ENCODE measurements at regions not wholly inside any gene's neighbourhood (a gene's known extent, or its start where the extent isn't known, plus 50 kb on each side); places are given as distances from the start of the nearest gene placed in this dataset.

DNA sequence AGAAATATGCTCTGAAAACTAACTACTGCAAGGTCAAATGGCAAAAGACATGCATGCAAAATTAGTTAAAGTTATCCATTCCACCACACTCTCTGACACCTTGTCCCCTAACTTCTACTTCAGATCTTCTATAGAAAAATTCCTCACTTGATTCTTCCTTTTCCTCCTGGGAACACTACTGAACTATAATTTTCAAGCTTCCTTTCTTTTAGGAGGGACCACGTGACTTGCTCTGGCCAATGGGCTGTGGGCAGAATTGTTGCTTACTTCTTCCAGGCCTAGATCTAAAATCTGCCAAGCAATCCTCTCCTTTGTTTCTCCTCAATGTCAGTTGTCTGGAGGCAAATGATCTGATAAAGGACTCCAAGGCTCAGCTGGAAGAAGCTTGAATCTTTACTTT is 441.0 kb downstream of the CDK5RAP2 start:
- Mint-ChIP-seq H3K36me3 (ENCODE audit: insufficient read depth in 2 of 2) (peaks cover 0 to 4% of the 10 kb centered on the region in 2 donors), H3K9me3 (peaks cover 6 to 10% of the 10 kb centered on the region in 2 donors), H3K4me1 (ENCODE audit: low read depth) (no peaks in the 10 kb centered on the region), H3K27ac (no peak overlapping the region), H3K4me3 (no peak overlapping the region), H3K27me3 (ENCODE audit: low read depth) (no peaks in the 10 kb centered on the region)
- ATAC-seq (replicated peaks in 1 of 2): no peak
- DNase-seq: no peak

DNA sequence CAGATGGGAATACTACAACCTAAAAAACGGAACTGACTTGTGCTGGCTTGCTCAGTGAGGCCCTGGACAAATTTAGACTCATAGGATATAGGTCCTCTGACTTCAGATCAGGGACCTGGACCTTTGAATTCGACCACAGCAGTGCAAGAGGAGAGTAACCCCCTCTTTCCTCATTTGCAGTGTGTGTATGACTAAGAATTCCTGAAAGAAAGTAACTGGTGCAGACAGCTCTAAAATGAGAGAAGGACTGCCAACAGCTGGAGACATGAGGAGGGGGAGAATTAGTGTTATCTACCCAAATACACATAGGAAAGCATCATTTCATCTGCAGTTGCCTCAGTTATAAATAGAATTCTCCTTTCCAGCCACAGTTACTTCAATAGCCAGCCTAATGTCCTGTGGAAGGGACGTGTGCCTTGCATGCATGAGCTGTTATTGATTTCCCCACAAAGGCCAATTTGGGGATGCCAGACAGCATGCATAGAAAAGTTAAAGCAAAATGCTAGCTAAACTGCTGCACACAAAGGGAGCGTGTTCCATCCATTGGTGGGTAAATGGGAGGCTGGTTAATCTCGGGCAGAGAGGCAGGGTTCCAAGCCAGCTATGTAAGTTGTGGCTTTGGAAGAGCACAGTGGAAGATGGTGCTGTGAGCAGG is 442.7 kb downstream of the CDK5RAP2 start:
- ATAC-seq (replicated peaks in 1 of 2): no peak
- no peaks in the 10 kb centered on the region for H3K27me3 Mint-ChIP-seq (ENCODE audit: low read depth)

DNA sequence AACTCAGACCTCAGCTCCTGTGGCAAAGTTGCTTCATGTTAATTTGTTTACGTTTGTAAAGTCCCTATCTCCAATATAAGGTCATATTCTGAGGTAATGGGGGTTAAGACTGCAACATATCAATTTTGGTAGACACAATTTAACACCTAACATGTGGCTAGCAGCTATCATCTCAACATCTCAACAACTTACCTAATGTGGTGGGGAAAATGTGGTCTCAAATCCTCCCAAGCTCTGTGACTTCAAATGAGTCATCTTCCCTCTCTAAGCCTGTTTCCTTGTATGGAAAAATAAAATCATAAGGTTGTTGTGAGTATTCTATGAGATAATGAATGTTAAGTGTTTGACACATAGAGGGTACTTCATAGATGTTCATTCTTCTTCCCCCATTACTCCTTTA is 443.3 kb downstream of the CDK5RAP2 start:
- no peak overlapping the region for H3K4me3 Mint-ChIP-seq
- H3K9me3 Mint-ChIP-seq: peaks cover 10 to 15% of the 10 kb centered on the region in 2 donors
- peak; percentile 20 to 28 for ATAC-seq (replicated peaks in 1 of 2)
- no peak for DNase-seq
- no peaks in the 10 kb centered on the region for H3K4me1 Mint-ChIP-seq (ENCODE audit: low read depth)
- no peak overlapping the region for H3K27ac Mint-ChIP-seq
- no peaks in the 10 kb centered on the region for H3K27me3 Mint-ChIP-seq (ENCODE audit: low read depth)
- peaks cover 2 to 4% of the 10 kb centered on the region in 2 donors for H3K36me3 Mint-ChIP-seq (ENCODE audit: insufficient read depth in 2 of 2)

More for the DNA sequence above, 442.7 kb downstream of the CDK5RAP2 start:
- Mint-ChIP-seq H3K36me3 (ENCODE audit: insufficient read depth in 2 of 2) (peaks cover 2 to 4% of the 10 kb centered on the region in 2 donors), H3K27ac (no peak overlapping the region), H3K9me3 (peaks cover 9 to 14% of the 10 kb centered on the region in 2 donors), H3K4me1 (ENCODE audit: low read depth) (no peaks in the 10 kb centered on the region), H3K4me3 (no peak overlapping the region)
- DNase-seq: no peak

DNA sequence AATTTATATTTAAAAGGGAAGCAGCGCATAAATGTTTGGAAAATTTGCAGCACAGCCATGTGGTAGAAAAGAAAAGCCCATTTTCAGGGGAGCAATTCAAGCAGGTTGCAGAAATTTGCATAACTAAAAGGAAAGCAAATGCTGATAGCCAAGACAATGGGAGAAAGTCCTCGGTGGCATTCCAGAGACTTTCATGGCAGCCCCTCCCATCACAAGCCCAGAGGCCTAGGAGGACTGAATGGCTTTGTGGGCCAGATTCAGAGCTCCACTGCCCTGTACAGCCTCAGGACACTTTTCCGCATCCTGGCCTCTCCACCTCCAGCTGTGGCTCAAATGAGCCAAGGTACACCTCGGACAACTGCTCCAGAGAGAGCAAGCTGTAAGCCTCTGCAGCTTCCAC is 462.9 kb downstream of the CDK5RAP2 start:
- ATAC-seq (replicated peaks in 1 of 2): no peak
- no peak overlapping the region for H3K4me3 Mint-ChIP-seq

DNA sequence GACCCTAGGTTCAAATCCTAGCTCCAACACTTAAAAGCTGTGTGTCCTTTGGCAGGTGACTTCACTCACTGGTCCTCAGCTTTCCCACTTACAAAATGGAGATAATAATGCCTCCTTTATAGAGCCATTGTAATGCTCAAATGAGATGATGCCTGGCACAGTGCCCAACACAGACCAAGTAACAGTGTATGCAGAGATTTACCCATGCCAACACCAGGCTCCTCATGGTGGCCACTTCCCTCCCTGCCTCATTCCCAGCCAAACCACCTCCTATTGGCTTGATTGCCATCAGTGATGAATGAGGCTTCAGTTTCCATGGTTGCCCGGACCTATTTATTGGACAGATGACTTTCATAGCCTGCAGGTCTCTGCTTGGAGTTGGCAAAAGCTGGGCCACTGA is 469.4 kb downstream of the CDK5RAP2 start:
- no peaks in the 10 kb centered on the region for H3K4me1 Mint-ChIP-seq (ENCODE audit: low read depth)
- no peak overlapping the region for H3K4me3 Mint-ChIP-seq
- no peaks in the 10 kb centered on the region for H3K36me3 Mint-ChIP-seq (ENCODE audit: insufficient read depth in 2 of 2)
- H3K27ac Mint-ChIP-seq: no peak overlapping the region
- H3K27me3 Mint-ChIP-seq (ENCODE audit: low read depth): no peaks in the 10 kb centered on the region
- DNase-seq (no peak), ATAC-seq (replicated peaks in 1 of 2) (no peak)
- no peaks in the 10 kb centered on the region for H3K9me3 Mint-ChIP-seq

More for the DNA sequence above, 462.9 kb downstream of the CDK5RAP2 start:
- peaks cover 6% of the 10 kb centered on the region for H3K27me3 Mint-ChIP-seq (ENCODE audit: low read depth)
- H3K36me3 Mint-ChIP-seq (ENCODE audit: insufficient read depth in 2 of 2): no peaks in the 10 kb centered on the region
- no peak overlapping the region for H3K27ac Mint-ChIP-seq
- H3K9me3 Mint-ChIP-seq: no peaks in the 10 kb centered on the region
- no peak for DNase-seq
- no peaks in the 10 kb centered on the region for H3K4me1 Mint-ChIP-seq (ENCODE audit: low read depth)

DNA sequence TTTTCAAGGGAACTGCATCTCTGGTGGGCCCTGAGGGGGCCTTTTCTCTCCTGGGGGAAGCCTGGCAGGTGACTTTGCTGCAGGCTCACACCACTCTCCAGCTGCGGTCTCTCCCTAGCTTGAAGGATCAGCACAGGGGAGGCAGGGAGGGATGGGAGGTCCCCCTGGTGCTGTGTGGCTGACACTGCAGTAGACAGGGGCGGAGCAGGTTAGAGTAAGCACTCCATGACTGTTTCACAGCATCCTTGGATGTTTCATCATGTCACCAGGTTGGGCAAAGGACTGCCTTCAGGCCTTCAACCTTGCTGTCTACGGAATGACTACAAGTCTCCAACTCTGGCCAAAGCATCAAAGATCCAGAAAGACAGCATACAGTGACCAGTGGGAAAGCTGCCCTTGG is 470.7 kb downstream of the CDK5RAP2 start:
- no peaks in the 10 kb centered on the region for H3K9me3 Mint-ChIP-seq
- ATAC-seq (replicated peaks in 1 of 2) (no peak), DNase-seq (no peak)
- peaks cover 5% of the 10 kb centered on the region for H3K27me3 Mint-ChIP-seq (ENCODE audit: low read depth)
- no peak overlapping the region for H3K27ac Mint-ChIP-seq
- no peaks in the 10 kb centered on the region for H3K36me3 Mint-ChIP-seq (ENCODE audit: insufficient read depth in 2 of 2)
- no peaks in the 10 kb centered on the region for H3K4me1 Mint-ChIP-seq (ENCODE audit: low read depth)
- H3K4me3 Mint-ChIP-seq: no peak overlapping the region

DNA sequence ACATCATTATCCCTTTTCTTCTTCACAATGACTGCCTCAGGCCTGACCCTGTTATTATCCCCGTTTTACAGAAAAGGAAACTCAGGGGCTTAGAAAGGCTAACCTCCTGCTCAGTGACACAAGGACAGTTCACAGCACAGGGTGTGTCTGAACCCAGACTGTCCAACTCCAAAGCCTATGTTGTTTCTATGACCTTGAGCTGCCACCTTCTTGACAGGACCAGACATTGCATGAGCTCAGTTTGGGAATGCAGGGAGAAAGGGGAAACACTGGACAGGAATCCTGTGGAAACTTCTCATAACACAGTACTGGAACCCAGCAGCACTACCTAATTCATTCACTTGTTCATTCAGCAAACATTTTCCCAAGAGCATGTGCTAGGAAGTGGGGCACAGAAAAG is 472.8 kb downstream of the CDK5RAP2 start:
- H3K27me3 Mint-ChIP-seq (ENCODE audit: low read depth): peaks cover 8% of the 10 kb centered on the region
- no peak overlapping the region for H3K4me3 Mint-ChIP-seq
- H3K27ac Mint-ChIP-seq: no peak overlapping the region
- no peaks in the 10 kb centered on the region for H3K4me1 Mint-ChIP-seq (ENCODE audit: low read depth)
- DNase-seq (no peak), ATAC-seq (replicated peaks in 1 of 2) (no peak)
- H3K36me3 Mint-ChIP-seq (ENCODE audit: insufficient read depth in 2 of 2): no peaks in the 10 kb centered on the region
- H3K9me3 Mint-ChIP-seq: no peaks in the 10 kb centered on the region

DNA sequence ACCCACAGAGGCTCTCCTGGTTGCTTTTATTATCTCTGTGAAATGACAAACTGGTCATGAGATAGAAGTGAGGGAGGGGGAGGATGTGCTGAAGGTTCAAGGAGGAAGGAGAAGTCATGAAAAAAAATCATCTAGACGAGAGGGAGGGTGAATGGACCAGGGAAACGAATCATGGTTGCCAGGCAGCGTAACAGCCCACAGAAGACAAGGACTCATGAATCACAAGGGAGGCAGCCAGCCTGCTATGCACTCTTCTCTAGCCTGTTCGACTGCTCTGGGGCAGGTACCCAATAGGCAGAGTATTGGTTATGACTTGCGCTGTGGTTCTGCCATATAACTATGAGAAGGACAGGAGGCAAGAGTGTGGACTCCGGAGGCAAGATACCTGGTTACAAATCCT is 475.2 kb downstream of the CDK5RAP2 start:
- no peaks in the 10 kb centered on the region for H3K4me1 Mint-ChIP-seq (ENCODE audit: low read depth)
- DNase-seq (no peak), ATAC-seq (replicated peaks in 1 of 2) (no peak)
- no peaks in the 10 kb centered on the region for H3K9me3 Mint-ChIP-seq
- peaks cover 8% of the 10 kb centered on the region for H3K27me3 Mint-ChIP-seq (ENCODE audit: low read depth)
- H3K36me3 Mint-ChIP-seq (ENCODE audit: insufficient read depth in 2 of 2): no peaks in the 10 kb centered on the region
- no peak overlapping the region for H3K27ac Mint-ChIP-seq
- no peak overlapping the region for H3K4me3 Mint-ChIP-seq

DNA sequence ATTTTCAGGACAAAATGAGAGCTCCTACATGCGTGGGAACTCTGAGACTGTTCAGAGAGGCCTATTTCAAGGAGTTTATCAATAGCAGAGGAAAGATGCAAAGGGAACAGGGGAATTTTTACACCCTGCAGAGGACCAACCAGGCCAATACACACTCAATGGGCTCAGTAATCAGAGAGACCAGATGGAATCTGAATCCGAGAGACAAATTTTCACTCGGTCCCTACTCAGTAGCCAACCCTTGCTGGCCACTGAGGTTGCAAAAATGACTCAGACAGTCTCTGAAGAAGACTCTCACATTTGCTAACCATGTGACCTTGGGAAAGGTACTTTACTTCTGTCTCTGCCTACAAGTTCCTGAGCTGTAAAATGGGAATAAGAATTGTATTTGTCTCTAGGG is 479.4 kb downstream of the CDK5RAP2 start:
- Mint-ChIP-seq H3K27ac (no peak overlapping the region), H3K27me3 (ENCODE audit: low read depth) (peaks cover 8% of the 10 kb centered on the region), H3K4me3 (no peak overlapping the region), H3K36me3 (ENCODE audit: insufficient read depth in 2 of 2) (no peaks in the 10 kb centered on the region), H3K9me3 (peaks cover 0 to 3% of the 10 kb centered on the region in 2 donors), H3K4me1 (ENCODE audit: low read depth) (no peaks in the 10 kb centered on the region)
- ATAC-seq (replicated peaks in 1 of 2) (no peak), DNase-seq (no peak)

DNA sequence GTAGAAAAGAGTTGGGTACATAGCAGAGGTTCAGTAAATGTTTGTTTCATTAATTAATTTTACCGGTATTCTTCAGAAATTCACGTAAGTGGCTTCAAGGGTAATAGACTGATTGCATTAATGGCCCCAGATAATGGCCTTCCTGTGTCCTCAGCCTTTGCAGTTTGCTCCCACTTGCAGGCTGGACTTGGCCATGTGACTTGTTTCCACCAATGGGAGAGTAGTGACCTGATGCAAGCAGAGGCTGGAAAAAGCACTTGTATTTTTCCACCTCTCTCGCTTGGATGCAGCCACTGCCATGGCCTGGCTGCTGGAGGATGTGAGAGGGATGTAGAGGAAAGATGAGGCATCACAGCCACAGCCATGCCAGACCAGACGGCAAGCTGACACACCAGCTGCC is 480.9 kb downstream of the CDK5RAP2 start:
- H3K9me3 Mint-ChIP-seq: peaks cover 0 to 3% of the 10 kb centered on the region in 2 donors
- ATAC-seq (replicated peaks in 1 of 2) (no peak), DNase-seq (no peak)
- H3K27ac Mint-ChIP-seq: no peak overlapping the region
- no peaks in the 10 kb centered on the region for H3K4me1 Mint-ChIP-seq (ENCODE audit: low read depth)
- H3K4me3 Mint-ChIP-seq: no peak overlapping the region
- no peaks in the 10 kb centered on the region for H3K36me3 Mint-ChIP-seq (ENCODE audit: insufficient read depth in 2 of 2)
- H3K27me3 Mint-ChIP-seq (ENCODE audit: low read depth): peaks cover 2% of the 10 kb centered on the region

DNA sequence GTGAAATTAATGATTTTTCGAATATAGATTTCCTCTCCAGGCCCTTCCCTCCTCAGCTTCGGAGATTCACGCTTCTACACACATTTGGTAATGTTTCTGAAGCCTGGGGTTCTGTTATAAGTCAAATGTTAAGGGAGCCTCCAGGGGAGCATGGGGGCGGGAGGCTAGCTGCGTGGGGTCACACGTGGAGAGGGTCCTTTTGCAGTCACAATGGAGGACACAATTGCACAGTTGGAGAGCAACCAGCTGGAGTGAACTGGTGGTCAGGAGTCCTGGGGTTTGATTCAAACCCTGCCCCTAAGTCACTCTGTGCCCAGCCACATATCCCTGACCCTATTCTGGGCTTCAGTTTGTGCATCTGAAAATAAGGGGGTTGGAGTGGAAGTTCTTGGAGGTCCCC is 481.4 kb downstream of the CDK5RAP2 start:
- Mint-ChIP-seq H3K9me3 (peaks cover 1 to 3% of the 10 kb centered on the region in 2 donors), H3K27me3 (ENCODE audit: low read depth) (no peaks in the 10 kb centered on the region), H3K4me1 (ENCODE audit: low read depth) (no peaks in the 10 kb centered on the region), H3K36me3 (ENCODE audit: insufficient read depth in 2 of 2) (no peaks in the 10 kb centered on the region), H3K27ac (no peak overlapping the region), H3K4me3 (no peak overlapping the region)
- no peak for DNase-seq
- no peak for ATAC-seq (replicated peaks in 1 of 2)

DNA sequence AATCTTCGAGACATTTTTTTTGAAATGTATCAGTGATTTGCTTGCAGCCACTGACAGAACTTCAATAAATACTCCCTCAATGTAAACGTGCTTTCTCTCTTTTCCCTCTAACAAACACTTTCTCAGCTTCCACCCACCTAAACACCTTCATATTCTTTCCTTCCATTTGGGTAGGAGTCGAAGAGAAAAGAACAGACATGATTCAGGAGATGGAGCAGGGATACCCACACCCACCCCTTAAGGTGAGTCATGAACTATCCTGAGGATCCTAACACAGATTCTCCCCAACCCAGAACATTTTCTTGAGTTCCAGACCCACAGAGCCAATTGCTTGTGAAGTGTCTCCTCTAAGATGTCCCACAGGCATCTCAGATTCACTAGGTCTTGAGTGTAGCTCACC is 488.8 kb downstream of the CDK5RAP2 start:
- Mint-ChIP-seq H3K27ac (no peak overlapping the region), H3K9me3 (peaks cover 6 to 10% of the 10 kb centered on the region in 2 donors), H3K36me3 (ENCODE audit: insufficient read depth in 2 of 2) (peaks cover 0 to 2% of the 10 kb centered on the region in 2 donors), H3K4me3 (no peak overlapping the region), H3K27me3 (ENCODE audit: low read depth) (no peaks in the 10 kb centered on the region), H3K4me1 (ENCODE audit: low read depth) (no peaks in the 10 kb centered on the region)
- ATAC-seq (replicated peaks in 1 of 2): no peak
- no peak for DNase-seq

DNA sequence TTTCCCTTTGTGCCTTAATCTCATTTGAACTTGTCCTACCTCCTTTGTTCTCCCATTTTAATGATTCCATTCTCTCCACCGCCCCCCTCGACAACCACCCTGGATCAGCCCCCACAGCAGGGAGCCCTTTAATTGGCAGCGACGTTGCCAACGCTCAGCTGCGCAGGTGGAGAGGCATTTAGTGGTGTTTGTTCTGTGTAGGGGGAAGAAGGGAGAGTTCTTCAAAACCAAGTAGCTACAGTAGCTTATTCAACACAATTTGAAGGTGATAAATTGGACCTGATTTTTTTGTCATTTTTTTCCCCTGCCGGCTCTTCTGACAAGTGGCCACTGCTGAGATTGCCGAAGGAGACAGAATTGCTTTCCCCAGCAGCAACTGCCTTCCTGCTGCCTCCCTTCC is 499.1 kb downstream of the CDK5RAP2 start:
- Mint-ChIP-seq H3K36me3 (ENCODE audit: insufficient read depth in 2 of 2) (peaks cover 0 to 2% of the 10 kb centered on the region in 2 donors), H3K27me3 (ENCODE audit: low read depth) (peaks cover 7% of the 10 kb centered on the region), H3K4me1 (ENCODE audit: low read depth) (no peaks in the 10 kb centered on the region), H3K27ac (no peak overlapping the region), H3K9me3 (peaks cover 12 to 15% of the 10 kb centered on the region in 2 donors), H3K4me3 (no peak overlapping the region)
- ATAC-seq (replicated peaks in 1 of 2): no peak
- DNase-seq: no peak

DNA sequence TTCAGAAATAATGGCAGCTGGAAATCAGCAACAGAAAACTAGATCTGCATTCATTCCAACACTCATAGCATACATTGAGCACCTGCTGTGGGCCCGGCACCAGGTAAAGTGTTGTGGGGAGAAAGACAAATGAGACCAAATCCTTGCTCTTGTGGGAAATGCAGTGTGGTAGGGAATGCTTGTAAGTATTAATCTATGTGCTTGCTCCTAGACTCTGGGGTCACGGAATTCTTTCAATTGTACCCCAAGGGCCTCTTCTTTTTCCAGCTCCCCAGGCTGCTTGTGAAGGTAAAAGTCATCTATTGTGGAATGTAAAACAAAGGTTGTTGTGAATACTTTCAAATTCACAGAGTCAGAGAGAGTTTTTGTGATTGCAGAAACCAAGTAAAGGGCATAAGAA is 501.9 kb downstream of the CDK5RAP2 start:
- H3K9me3 Mint-ChIP-seq: peaks cover 0 to 9% of the 10 kb centered on the region in 2 donors
- H3K36me3 Mint-ChIP-seq (ENCODE audit: insufficient read depth in 2 of 2): no peaks in the 10 kb centered on the region
- no peak overlapping the region for H3K4me3 Mint-ChIP-seq
- no peaks in the 10 kb centered on the region for H3K4me1 Mint-ChIP-seq (ENCODE audit: low read depth)
- ATAC-seq (replicated peaks in 1 of 2) (no peak), DNase-seq (no peak)
- no peak overlapping the region for H3K27ac Mint-ChIP-seq
- H3K27me3 Mint-ChIP-seq (ENCODE audit: low read depth): peaks cover 7% of the 10 kb centered on the region
